PFSK-1 (cell line): ENCODE measurements at regions not wholly inside any gene's neighbourhood (a gene's known extent, or its start where the extent isn't known, plus 50 kb on each side); places are given as distances from the start of the nearest gene placed in this dataset.

Source experiments
- FOXP2 ChIP-seq: optimal IDR thresholded peaks from 2 replicates; pipeline ENCODE3; 2011; ENCODE audit warnings: borderline replicate concordance, control low read depth, inconsistent platforms; ENCODE audit not compliant: insufficient read depth; ENCODE audit errors: extremely low read length, extremely low read depth
- POLR2AphosphoS5 ChIP-seq: IDR thresholded peaks from 2 replicates; pipeline ENCODE4 v1.6.1; 2012; ENCODE audit warnings: low read depth, mild to moderate bottlenecking, control low read depth, low read length, moderate library complexity
- REST ChIP-seq, 2 experiments: IDR thresholded peaks; 2 replicates each; pipeline versions ENCODE4 v1.6.1 to v1.8.0; 2011 to 2012; ENCODE audit warnings: low read depth in 2 of 2, low read length in 2 of 2, control low read depth in 1 of 2, inconsistent platforms in 1 of 2, mild to moderate bottlenecking in 1 of 2, moderate library complexity in 1 of 2; ENCODE audit not compliant: insufficient read depth in 1 of 2
- SIN3A ChIP-seq: IDR thresholded peaks from 2 replicates; pipeline ENCODE4 v1.6.1; 2012; ENCODE audit warnings: mild to moderate bottlenecking, low read length, moderate library complexity, borderline replicate concordance; ENCODE audit not compliant: insufficient read depth
- TAF1 ChIP-seq: IDR thresholded peaks from 2 replicates; pipeline ENCODE4 v1.6.1; 2012; ENCODE audit warnings: low read length, control low read depth, borderline replicate concordance; ENCODE audit not compliant: insufficient read depth

DNA sequence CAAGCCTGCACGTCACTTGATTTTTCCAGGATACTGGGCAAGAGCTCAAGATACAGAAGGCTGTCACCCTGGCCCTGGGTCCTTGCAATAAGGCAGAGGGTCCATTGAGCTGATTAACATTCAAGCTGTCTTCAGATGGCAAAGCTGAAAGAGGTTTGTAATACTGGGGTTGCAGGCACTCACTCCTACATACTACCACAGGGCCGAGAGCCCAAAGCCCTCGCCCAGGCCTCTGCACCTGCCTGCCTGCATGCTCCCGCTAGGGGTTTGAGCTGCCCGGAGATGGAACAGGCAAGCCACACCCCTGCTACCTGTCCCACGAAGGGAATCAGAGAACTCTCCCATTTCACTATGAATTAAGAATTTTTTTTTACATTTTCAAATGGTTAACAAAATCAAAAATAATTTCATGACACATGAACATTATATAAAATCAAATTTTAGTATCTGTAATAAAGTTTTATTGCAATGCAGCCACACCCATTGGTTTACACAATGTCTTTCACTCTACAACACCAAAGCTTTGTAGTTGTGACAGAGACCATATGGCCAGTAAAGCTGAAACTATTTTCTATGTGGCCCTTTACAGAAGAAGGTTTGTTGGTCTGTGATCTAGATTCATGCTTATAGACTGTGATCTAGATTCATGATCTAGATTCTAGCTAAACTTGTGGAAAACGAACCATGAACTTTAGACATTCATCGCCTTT is 530.4 kb upstream of the IGFBP7 start:
- no peak for TF ChIP-seq TAF1
- TF ChIP-seq POLR2AphosphoS5, result no peak
- TF ChIP-seq FOXP2, result no peak
- no peak for TF ChIP-seq SIN3A
- TF ChIP-seq REST (IDR thresholded peaks at IDR 0.05; ENCODE audit: insufficient read depth in 1 of 2, low read depth in 2 of 2, low read length in 2 of 2), result no peak

DNA sequence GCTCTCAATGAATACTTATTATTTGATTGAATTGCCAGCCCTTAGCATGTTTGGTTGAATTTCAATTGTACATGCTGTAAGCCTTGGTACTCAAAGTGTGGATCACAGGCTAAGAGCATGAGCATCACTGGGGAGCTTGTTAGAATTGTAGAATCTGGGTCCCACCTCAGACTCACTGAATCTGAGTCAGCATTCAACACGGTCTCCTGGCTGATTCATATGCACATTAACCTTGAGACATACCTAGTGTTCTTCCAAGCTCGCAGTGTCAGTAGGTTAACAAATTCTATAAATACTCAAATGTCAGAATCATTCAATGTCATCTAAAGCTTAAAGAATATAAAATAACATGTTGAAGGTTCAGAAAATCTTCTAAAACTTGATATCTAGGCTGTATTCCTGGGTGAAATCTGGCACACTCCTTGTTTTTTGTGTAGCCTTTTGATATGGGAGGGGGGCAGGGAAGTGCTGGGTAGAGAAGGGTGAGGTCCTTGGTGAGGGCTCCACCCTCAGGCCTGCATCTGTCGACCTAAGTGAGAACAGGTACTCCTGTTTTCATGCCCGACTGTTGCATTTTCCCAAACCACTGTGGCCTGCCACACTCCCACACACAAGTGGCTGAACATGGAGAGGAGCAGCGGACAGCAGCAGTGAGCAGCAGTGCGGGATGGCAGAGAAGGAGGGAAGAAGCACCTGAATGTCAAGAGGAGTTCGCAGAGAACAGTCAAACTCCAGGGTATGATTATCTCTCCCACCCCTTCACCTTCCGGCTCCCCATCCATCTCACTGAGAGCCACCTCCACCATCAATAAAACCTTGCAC is 529.6 kb upstream of the IGFBP7 start:
- TF ChIP-seq TAF1 (no peak), FOXP2 (no peak), SIN3A (no peak), REST (IDR thresholded peaks at IDR 0.05; ENCODE audit: insufficient read depth in 1 of 2, low read depth in 2 of 2, low read length in 2 of 2) (no peak), POLR2AphosphoS5 (no peak)

- no peak for TF ChIP-seq REST (IDR thresholded peaks at IDR 0.05; ENCODE audit: insufficient read depth in 1 of 2, low read depth in 2 of 2, low read length in 2 of 2)
- TF ChIP-seq FOXP2, result no peak
- TF ChIP-seq SIN3A, result no peak
- TF ChIP-seq POLR2AphosphoS5, result no peak
- TF ChIP-seq TAF1, result no peak
These were observed 525.7 kb upstream of the IGFBP7 start for GRCh38 chr4:57635910-57636309.

GRCh38 chr4:57633212-57633859 is 523.2 kb upstream of the IGFBP7 start:
- no peak for TF ChIP-seq POLR2AphosphoS5
- TF ChIP-seq FOXP2, result no peak

DNA sequence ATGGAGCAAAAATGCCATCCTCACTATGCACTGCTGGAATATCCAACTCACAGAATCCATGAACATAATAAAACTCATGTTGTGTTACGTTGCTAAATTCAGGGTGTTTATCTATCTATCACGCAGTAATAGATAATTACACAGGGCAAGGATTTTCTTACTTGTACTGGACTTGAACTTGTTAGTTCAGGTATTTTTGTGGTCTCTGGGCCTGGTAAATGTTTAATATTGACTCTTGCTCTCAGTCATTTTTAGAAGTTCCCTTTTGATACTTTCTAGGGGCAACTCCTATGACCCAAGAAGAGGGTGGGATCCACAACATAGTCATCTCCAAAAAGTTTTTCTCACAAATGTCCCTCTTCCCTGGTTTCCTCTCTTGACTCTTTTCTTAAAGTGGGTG is 522.4 kb upstream of the IGFBP7 start:
- TF ChIP-seq TAF1 (no peak), FOXP2 (no peak), SIN3A (no peak), REST (IDR thresholded peaks at IDR 0.05; ENCODE audit: insufficient read depth in 1 of 2, low read depth in 2 of 2, low read length in 2 of 2) (no peak), POLR2AphosphoS5 (no peak)
